GM23338 (cell line): ENCODE measurements at regions not wholly inside any gene's neighbourhood (a gene's known extent, or its start where the extent isn't known, plus 50 kb on each side); places are given as distances from the start of the nearest gene placed in this dataset.

Source experiments
- ATAC-seq: fragments of 200-7000 bp; cut with Tn5 transposase; 3 replicates; pipeline ENCODE4 v1.9.1; 2020
- DNase-seq: peaks from one replicate; pipeline ENCODE4 v3.0.0-alpha.2; 2015; ENCODE audit warnings: low spot score
- H2AFZ ChIP-seq: fragments of 200-600 bp; sonication (generic); 2 replicates; pipeline ENCODE4 v1.8.0; 2016; ENCODE audit warnings: antibody characterized with exemption, mild to moderate bottlenecking, moderate library complexity
- H3F3A ChIP-seq: fragments of 200-600 bp; sonication (generic); replicated peaks from 2 replicates; pipeline ENCODE4 v1.8.0; 2017; ENCODE audit warnings: antibody characterized with exemption, mixed run types, low read depth
- H3K27ac ChIP-seq: fragments of 200-600 bp; sonication (generic); 2 replicates; pipeline ENCODE4 v1.6.1; 2016; ENCODE audit warnings: low read depth
- H3K27me3 ChIP-seq: fragments of 200-600 bp; sonication (generic); 2 replicates; pipeline ENCODE4 v1.8.0; 2016; ENCODE audit warnings: mild to moderate bottlenecking, mixed run types, moderate library complexity; ENCODE audit not compliant: insufficient read depth
- H3K36me3 ChIP-seq: fragments of 200-600 bp; sonication (generic); 2 replicates; pipeline ENCODE4 v1.8.0; 2016; ENCODE audit warnings: mild to moderate bottlenecking; ENCODE audit not compliant: insufficient read depth
- H3K4me1 ChIP-seq: fragments of 200-600 bp; sonication (generic); 2 replicates; pipeline ENCODE4 v1.8.0; 2016; ENCODE audit warnings: mild to moderate bottlenecking, moderate library complexity; ENCODE audit not compliant: insufficient read depth
- H3K4me2 ChIP-seq: fragments of 200-600 bp; sonication (generic); 2 replicates; pipeline ENCODE4 v1.7.1; 2017; ENCODE audit warnings: mixed run types
- H3K4me3 ChIP-seq: fragments of 200-600 bp; sonication (generic); 2 replicates; pipeline ENCODE4 v1.6.1; 2016; ENCODE audit warnings: mixed run types
- H3K79me2 ChIP-seq: fragments of 200-600 bp; sonication (generic); replicated peaks from 2 replicates; pipeline ENCODE4 v1.8.0; 2017; ENCODE audit warnings: mild to moderate bottlenecking; ENCODE audit not compliant: insufficient read depth
- H3K9me2 ChIP-seq: fragments of 200-600 bp; sonication (generic); 2 replicates; pipeline ENCODE4 v1.8.0; 2017; ENCODE audit not compliant: insufficient read depth
- H4K20me1 ChIP-seq: fragments of 200-600 bp; sonication (generic); replicated peaks from 2 replicates; pipeline ENCODE4 v1.8.0; 2017; ENCODE audit warnings: mild to moderate bottlenecking; ENCODE audit not compliant: insufficient read depth
- H3K27ac Mint-ChIP-seq: 2 replicates; pipeline ENCODE4 v1.8.0; 2020; ENCODE audit warnings: inconsistent platforms, mild to moderate bottlenecking, moderate library complexity, mixed read lengths
- H3K27me3 Mint-ChIP-seq: 3 replicates; pipeline ENCODE4 v1.8.0; 2022; ENCODE audit warnings: low read depth, mild to moderate bottlenecking, moderate library complexity, mixed read lengths, inconsistent platforms; ENCODE audit not compliant: insufficient read depth, poor library complexity
- H3K36me3 Mint-ChIP-seq: 3 replicates; pipeline ENCODE4 v1.8.0; 2021; ENCODE audit warnings: low read depth, mild to moderate bottlenecking, inconsistent platforms, moderate library complexity, mixed read lengths
- H3K4me1 Mint-ChIP-seq: 3 replicates; pipeline ENCODE4 v1.8.0; 2020; ENCODE audit warnings: mild to moderate bottlenecking, inconsistent platforms, mixed read lengths
- H3K4me3 Mint-ChIP-seq: 3 replicates; pipeline ENCODE4 v1.8.0; 2021; ENCODE audit warnings: moderate library complexity, mild to moderate bottlenecking, inconsistent platforms, mixed read lengths
- H3K9me3 Mint-ChIP-seq: 3 replicates; pipeline ENCODE4 v1.8.0; 2020; ENCODE audit warnings: moderate library complexity, mild to moderate bottlenecking, inconsistent platforms, mixed read lengths
- CREB1 ChIP-seq: fragments of 250-450 bp; sonication (Bioruptor Pico); IDR thresholded peaks from 2 replicates; pipeline ENCODE4 v1.5.0; 2020; ENCODE audit warnings: low read depth, mild to moderate bottlenecking, moderate library complexity
- CTCF ChIP-seq, 2 experiments: fragments of 200-600 bp in 1 of 2; sonication (generic) in 1 of 2; conservative IDR thresholded peaks; 2 replicates each; pipeline versions ENCODE4 v1.5.1 to v1.6.1; 2016 to 2017; ENCODE audit warnings: antibody characterized with exemption in 2 of 2, low read depth in 2 of 2, mild to moderate bottlenecking in 2 of 2, moderate library complexity in 1 of 2
- ETS1 ChIP-seq: IDR thresholded peaks from 2 replicates; pipeline ENCODE4 v1.6.1; 2016; ENCODE audit warnings: antibody characterized with exemption
- EZH2 ChIP-seq: fragments of 200-600 bp; sonication (generic); IDR thresholded peaks from one replicate; pipeline ENCODE4 v1.8.0; 2017; ENCODE audit warnings: antibody characterized with exemption, mild to moderate bottlenecking, low read depth; ENCODE audit not compliant: unreplicated experiment
- EZH2phosphoT487 ChIP-seq: fragments of 200-600 bp; sonication (generic); IDR thresholded peaks from one replicate; pipeline ENCODE4 v1.8.1; 2018; ENCODE audit warnings: antibody characterized with exemption; ENCODE audit not compliant: unreplicated experiment
- JUNB ChIP-seq: IDR thresholded peaks from one replicate; pipeline ENCODE4 v1.6.1; 2016; ENCODE audit warnings: antibody characterized with exemption; ENCODE audit not compliant: unreplicated experiment
- NANOG ChIP-seq: IDR thresholded peaks from 2 replicates; pipeline ENCODE4 v1.6.1; 2016; ENCODE audit warnings: antibody characterized with exemption, borderline replicate concordance
- POLR2AphosphoS5 ChIP-seq: IDR thresholded peaks from 2 replicates; pipeline ENCODE4 v1.6.1; 2016; ENCODE audit warnings: antibody characterized with exemption, low read depth
- STAT1 ChIP-seq: IDR thresholded peaks from one replicate; pipeline ENCODE4 v1.6.1; 2016; ENCODE audit warnings: antibody characterized with exemption; ENCODE audit not compliant: unreplicated experiment
- ZNF114 ChIP-seq: fragments of 250-450 bp; sonication (Bioruptor Pico); IDR thresholded peaks from 2 replicates; pipeline ENCODE4 v1.5.0; 2020; ENCODE audit warnings: mild to moderate bottlenecking, moderate library complexity
- ZNF331 ChIP-seq: fragments of 250-450 bp; sonication (Bioruptor Pico); IDR thresholded peaks from 2 replicates; pipeline ENCODE4 v1.5.0; 2020; ENCODE audit warnings: low read depth, mild to moderate bottlenecking, moderate library complexity
- ZNF462 ChIP-seq: fragments of 250-450 bp; sonication (Bioruptor Pico); IDR thresholded peaks from 2 replicates; pipeline ENCODE4 v1.5.0; 2020; ENCODE audit warnings: mild to moderate bottlenecking, moderate library complexity
- TF ChIP-seq, protein P1 (sequence below): IDR thresholded peaks from one replicate; pipeline ENCODE4 v1.6.1; 2018; ENCODE audit warnings: antibody characterized with exemption; ENCODE audit not compliant: unreplicated experiment

GRCh38 chr1:82099170-82099569 lies 298.4 kb downstream of the ADGRL2 start:
- ATAC-seq: no peak
- DNase-seq: no peak
- H3K27me3 ChIP-seq: no peaks in the 10 kb centered on the region
- H4K20me1 ChIP-seq: no peaks in the 10 kb centered on the region
- peaks cover 2% of the 10 kb centered on the region for H3K27me3 Mint-ChIP-seq
- H3K4me3 Mint-ChIP-seq: no peak overlapping the region
- H3K36me3 Mint-ChIP-seq: no peaks in the 10 kb centered on the region; the same call in 2 of the 3 replicates
- no peak overlapping the region for H2AFZ ChIP-seq
- no peak overlapping the region for H3K4me2 ChIP-seq
- no peaks in the 10 kb centered on the region for H3F3A ChIP-seq
- TF ChIP-seq ZNF462 (no peak), JUNB (no peak), CTCF (conservative IDR thresholded peaks at IDR 0.05; ENCODE audit: low read depth in 2 of 2) (no peak), ETS1 (no peak), CREB1 (CRISPR knock-in tag) (no peak), STAT1 (no peak), ZNF331 (CRISPR knock-in tag) (no peak), NANOG (no peak), EZH2 (no peak), EZH2phosphoT487 (no peak), ZNF114 (CRISPR knock-in tag) (no peak), POLR2AphosphoS5 (no peak)
- TF ChIP-seq, protein P1, sequence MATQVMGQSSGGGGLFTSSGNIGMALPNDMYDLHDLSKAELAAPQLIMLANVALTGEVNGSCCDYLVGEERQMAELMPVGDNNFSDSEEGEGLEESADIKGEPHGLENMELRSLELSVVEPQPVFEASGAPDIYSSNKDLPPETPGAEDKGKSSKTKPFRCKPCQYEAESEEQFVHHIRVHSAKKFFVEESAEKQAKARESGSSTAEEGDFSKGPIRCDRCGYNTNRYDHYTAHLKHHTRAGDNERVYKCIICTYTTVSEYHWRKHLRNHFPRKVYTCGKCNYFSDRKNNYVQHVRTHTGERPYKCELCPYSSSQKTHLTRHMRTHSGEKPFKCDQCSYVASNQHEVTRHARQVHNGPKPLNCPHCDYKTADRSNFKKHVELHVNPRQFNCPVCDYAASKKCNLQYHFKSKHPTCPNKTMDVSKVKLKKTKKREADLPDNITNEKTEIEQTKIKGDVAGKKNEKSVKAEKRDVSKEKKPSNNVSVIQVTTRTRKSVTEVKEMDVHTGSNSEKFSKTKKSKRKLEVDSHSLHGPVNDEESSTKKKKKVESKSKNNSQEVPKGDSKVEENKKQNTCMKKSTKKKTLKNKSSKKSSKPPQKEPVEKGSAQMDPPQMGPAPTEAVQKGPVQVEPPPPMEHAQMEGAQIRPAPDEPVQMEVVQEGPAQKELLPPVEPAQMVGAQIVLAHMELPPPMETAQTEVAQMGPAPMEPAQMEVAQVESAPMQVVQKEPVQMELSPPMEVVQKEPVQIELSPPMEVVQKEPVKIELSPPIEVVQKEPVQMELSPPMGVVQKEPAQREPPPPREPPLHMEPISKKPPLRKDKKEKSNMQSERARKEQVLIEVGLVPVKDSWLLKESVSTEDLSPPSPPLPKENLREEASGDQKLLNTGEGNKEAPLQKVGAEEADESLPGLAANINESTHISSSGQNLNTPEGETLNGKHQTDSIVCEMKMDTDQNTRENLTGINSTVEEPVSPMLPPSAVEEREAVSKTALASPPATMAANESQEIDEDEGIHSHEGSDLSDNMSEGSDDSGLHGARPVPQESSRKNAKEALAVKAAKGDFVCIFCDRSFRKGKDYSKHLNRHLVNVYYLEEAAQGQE: no peak
- no peak overlapping the region for H3K27ac Mint-ChIP-seq
- H3K79me2 ChIP-seq: no peaks in the 10 kb centered on the region
- H3K9me3 Mint-ChIP-seq: no peaks in the 10 kb centered on the region
- no peak overlapping the region for H3K4me3 ChIP-seq
- no peak overlapping the region for H3K27ac ChIP-seq
- H3K36me3 ChIP-seq: no peaks in the 10 kb centered on the region
- H3K4me1 Mint-ChIP-seq: no peaks in the 10 kb centered on the region; the same call in 2 of the 3 replicates
- no peaks in the 10 kb centered on the region for H3K4me1 ChIP-seq
- H3K9me2 ChIP-seq: no peaks in the 10 kb centered on the region
